ENCODE measurements at regions not wholly inside any gene's neighbourhood (a gene's known extent, or its start where the extent isn't known, plus 50 kb on each side); places are given as distances from the start of the nearest gene placed in this dataset.

DNA sequence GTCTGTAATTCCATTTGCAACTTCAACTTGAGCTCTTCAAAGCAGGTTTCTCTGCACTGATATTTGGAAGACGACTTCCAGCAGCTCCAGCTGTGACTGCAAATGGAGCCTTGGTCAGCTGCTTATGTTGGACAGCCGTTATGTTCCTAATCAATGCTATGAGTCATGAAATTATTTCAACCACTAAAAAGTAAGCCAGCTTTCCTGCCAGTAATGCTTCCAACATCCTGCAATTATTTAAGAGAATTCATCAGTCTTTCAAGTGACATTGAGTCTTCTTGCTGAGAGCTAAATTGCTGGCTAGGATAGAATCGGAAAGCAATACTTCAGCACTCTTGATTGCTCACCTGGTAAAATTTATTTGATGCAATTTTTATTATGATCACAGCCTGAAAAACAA lies 375.7 kb downstream of the MMUT start:
- 12 to 19% methylated on average over 3 of the region's 3 CpGs for WGBS, 2 experiments (ENCODE audit: low coverage in 1 of 2, low lambda C conversion rate in 2 of 2, missing lambda C conversion rate in 2 of 2)

DNA sequence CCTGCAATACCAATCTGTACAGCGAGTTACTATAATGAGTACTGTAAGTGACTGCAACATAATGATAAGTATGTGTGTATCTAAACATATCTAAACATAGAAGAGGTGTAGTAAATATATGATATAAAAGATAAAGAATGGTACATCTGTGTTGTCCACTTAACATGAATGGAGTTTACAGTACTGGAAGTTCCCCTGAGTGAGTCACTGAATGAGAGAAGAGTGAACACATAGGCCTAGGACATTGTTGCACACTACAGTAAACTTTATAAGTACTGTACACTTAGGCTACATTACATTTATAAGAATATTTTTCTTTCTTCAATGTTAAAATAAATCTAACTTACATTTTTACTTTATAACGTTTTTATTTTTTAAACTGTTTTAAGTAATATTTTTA lies 380.4 kb downstream of the MMUT start:
- Histone ChIP-seq H3K9me3 (ENCODE audit: low read depth) (no peaks in the 10 kb centered on the region), H3K27me3 (replicated peaks; ENCODE audit: insufficient read depth) (no peaks in the 10 kb centered on the region), H3K36me3 (ENCODE audit: low read depth) (no peaks in the 10 kb centered on the region), H3K79me2 (ENCODE audit: insufficient read depth) (no peaks in the 10 kb centered on the region), H3F3A (ENCODE audit: insufficient read depth) (no peaks in the 10 kb centered on the region), H2AFZ (no peak overlapping the region), H3K4me2 (ENCODE audit: unreplicated experiment) (no peak overlapping the region), H3K27ac (no peak overlapping the region), H3K9me2 (ENCODE audit: insufficient read depth) (no peaks in the 10 kb centered on the region), H3K9ac (no peak overlapping the region), H4K20me1 (ENCODE audit: insufficient read depth) (no peaks in the 10 kb centered on the region), H3K4me1 (ENCODE audit: insufficient read depth) (no peaks in the 10 kb centered on the region), H3K4me3 (no peak overlapping the region)
- WGBS, 2 experiments (ENCODE audit: low coverage in 1 of 2, low lambda C conversion rate in 2 of 2, missing lambda C conversion rate in 2 of 2), result 11 to 17% methylated on average over 2 of the region's 2 CpGs
- in situ Hi-C loops (cut with MboI), result no loop called here
- no peak for DNase-seq
- TF ChIP-seq EZH2phosphoT487 (IDR thresholded peaks at IDR 0.05; ENCODE audit: insufficient read depth, low read depth) (no peak), EZH2 (IDR thresholded peaks at IDR 0.05; ENCODE audit: insufficient read depth, poor library complexity, severe bottlenecking) (no peak)

More for the DNA sequence above, 375.7 kb downstream of the MMUT start:
- in situ Hi-C loops (cut with MboI), result no loop called here
- Histone ChIP-seq H2AFZ (no peak overlapping the region), H3F3A (ENCODE audit: insufficient read depth) (no peaks in the 10 kb centered on the region), H4K20me1 (ENCODE audit: insufficient read depth) (no peaks in the 10 kb centered on the region), H3K4me1 (ENCODE audit: insufficient read depth) (no peaks in the 10 kb centered on the region), H3K9ac (no peak overlapping the region), H3K27me3 (replicated peaks; ENCODE audit: insufficient read depth) (no peaks in the 10 kb centered on the region), H3K36me3 (ENCODE audit: low read depth) (no peaks in the 10 kb centered on the region), H3K79me2 (ENCODE audit: insufficient read depth) (no peaks in the 10 kb centered on the region), H3K9me2 (ENCODE audit: insufficient read depth) (no peaks in the 10 kb centered on the region), H3K4me2 (ENCODE audit: unreplicated experiment) (no peak overlapping the region), H3K27ac (no peak overlapping the region), H3K4me3 (no peak overlapping the region), H3K9me3 (ENCODE audit: low read depth) (no peaks in the 10 kb centered on the region)
- TF ChIP-seq EZH2 (IDR thresholded peaks at IDR 0.05; ENCODE audit: insufficient read depth, poor library complexity, severe bottlenecking) (no peak), EZH2phosphoT487 (IDR thresholded peaks at IDR 0.05; ENCODE audit: insufficient read depth, low read depth) (no peak)
- no peak for DNase-seq

DNA sequence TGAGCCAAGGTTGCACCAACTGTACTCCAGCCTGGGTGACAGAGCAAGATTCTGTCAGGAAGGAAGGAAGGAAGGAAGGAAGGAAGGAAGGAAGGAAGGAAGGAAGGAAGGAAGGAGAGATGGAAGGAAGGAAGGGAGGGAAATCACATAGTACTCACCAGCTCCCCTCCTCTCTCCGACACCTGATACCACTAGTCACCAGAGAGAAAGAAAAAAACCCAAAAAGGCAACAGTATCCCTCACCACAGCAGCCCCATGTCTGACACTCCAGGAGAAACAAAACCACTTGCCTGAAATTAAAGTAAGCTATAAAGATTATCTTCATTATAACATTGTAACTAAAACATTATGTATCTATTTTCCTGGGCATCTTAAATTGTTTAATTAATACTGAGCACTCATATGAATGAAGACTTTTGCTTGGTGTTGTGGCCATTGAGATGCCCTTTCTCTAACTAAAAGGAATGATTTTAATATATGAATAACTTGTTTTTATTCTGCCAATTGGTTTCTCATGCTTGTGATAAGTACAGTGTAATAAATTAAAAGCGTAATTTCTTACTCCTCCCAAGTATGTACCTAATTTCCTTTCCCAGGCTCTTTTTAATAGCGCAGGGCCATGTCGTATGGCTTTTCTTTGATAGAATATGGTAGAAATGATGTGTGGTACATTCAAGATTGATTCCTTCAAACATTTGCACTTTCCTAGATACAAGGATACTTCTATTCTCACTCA lies 390.0 kb downstream of the MMUT start:
- H3K79me2 ChIP-seq (ENCODE audit: insufficient read depth), result no peaks in the 10 kb centered on the region
- H3K4me3 ChIP-seq, result no peak overlapping the region
- no peaks in the 10 kb centered on the region for H3K9me3 ChIP-seq (ENCODE audit: low read depth)
- no peak overlapping the region for H2AFZ ChIP-seq
- no peaks in the 10 kb centered on the region for H3K27me3 ChIP-seq (replicated peaks; ENCODE audit: insufficient read depth)
- H3K9ac ChIP-seq, result no peak overlapping the region
- 23 to 24% methylated on average over 4 of the region's 4 CpGs for WGBS, 2 experiments (ENCODE audit: low coverage in 1 of 2, low lambda C conversion rate in 2 of 2, missing lambda C conversion rate in 2 of 2)
- H3K4me1 ChIP-seq (ENCODE audit: insufficient read depth), result no peaks in the 10 kb centered on the region
- H3K27ac ChIP-seq, result no peak overlapping the region
- no peaks in the 10 kb centered on the region for H3K9me2 ChIP-seq (ENCODE audit: insufficient read depth)
- H3K4me2 ChIP-seq (ENCODE audit: unreplicated experiment), result no peak overlapping the region
- H4K20me1 ChIP-seq (ENCODE audit: insufficient read depth), result no peaks in the 10 kb centered on the region
- H3K36me3 ChIP-seq (ENCODE audit: low read depth), result no peaks in the 10 kb centered on the region
- H3F3A ChIP-seq (ENCODE audit: insufficient read depth), result no peaks in the 10 kb centered on the region
- in situ Hi-C loops (cut with MboI), result no loop called here
- DNase-seq, result no peak
- TF ChIP-seq EZH2 (IDR thresholded peaks at IDR 0.05; ENCODE audit: insufficient read depth, poor library complexity, severe bottlenecking) (no peak), EZH2phosphoT487 (IDR thresholded peaks at IDR 0.05; ENCODE audit: insufficient read depth, low read depth) (no peak)

DNA sequence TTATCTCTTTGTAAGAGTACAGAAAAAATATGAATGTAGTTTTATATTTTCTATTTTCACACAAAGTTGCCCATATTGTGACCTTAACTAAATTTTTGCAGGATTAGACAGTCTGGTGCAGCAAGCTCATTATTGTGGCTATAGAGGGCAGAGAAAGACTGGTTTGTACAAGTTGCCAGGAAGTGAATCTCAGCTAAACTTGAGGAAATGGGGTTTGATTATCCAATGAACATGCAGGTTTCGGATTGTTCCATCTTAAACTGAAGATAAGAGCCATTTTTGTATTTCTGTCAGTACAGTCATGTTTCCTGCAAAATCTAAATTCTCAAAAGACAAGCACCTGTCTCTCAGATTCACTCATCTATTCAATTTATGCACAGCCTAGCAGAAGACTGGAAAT lies 390.9 kb downstream of the MMUT start:
- H3K79me2 ChIP-seq (ENCODE audit: insufficient read depth), result no peaks in the 10 kb centered on the region
- no peaks in the 10 kb centered on the region for H3F3A ChIP-seq (ENCODE audit: insufficient read depth)
- DNase-seq, result no peak
- no peak overlapping the region for H3K4me2 ChIP-seq (ENCODE audit: unreplicated experiment)
- H3K4me1 ChIP-seq (ENCODE audit: insufficient read depth), result no peaks in the 10 kb centered on the region
- H3K27ac ChIP-seq, result no peak overlapping the region
- H3K4me3 ChIP-seq, result no peak overlapping the region
- H2AFZ ChIP-seq, result no peak overlapping the region
- WGBS, 2 experiments (ENCODE audit: low coverage in 1 of 2, low lambda C conversion rate in 2 of 2, missing lambda C conversion rate in 2 of 2), result 10 to 37% methylated on average over 1 of the region's 1 CpG
- TF ChIP-seq EZH2phosphoT487 (IDR thresholded peaks at IDR 0.05; ENCODE audit: insufficient read depth, low read depth) (no peak), EZH2 (IDR thresholded peaks at IDR 0.05; ENCODE audit: insufficient read depth, poor library complexity, severe bottlenecking) (no peak)
- no peaks in the 10 kb centered on the region for H3K9me2 ChIP-seq (ENCODE audit: insufficient read depth)
- H3K27me3 ChIP-seq (replicated peaks; ENCODE audit: insufficient read depth), result no peaks in the 10 kb centered on the region
- H3K36me3 ChIP-seq (ENCODE audit: low read depth), result no peaks in the 10 kb centered on the region
- no peak overlapping the region for H3K9ac ChIP-seq
- no peaks in the 10 kb centered on the region for H3K9me3 ChIP-seq (ENCODE audit: low read depth)
- in situ Hi-C loops (cut with MboI), result no loop called here
- H4K20me1 ChIP-seq (ENCODE audit: insufficient read depth), result no peaks in the 10 kb centered on the region

Measured in GM23248 (cell line).